ENCODE measurements at regions not wholly inside any gene's neighbourhood (a gene's known extent, or its start where the extent isn't known, plus 50 kb on each side); places are given as distances from the start of the nearest gene placed in this dataset.

DNA sequence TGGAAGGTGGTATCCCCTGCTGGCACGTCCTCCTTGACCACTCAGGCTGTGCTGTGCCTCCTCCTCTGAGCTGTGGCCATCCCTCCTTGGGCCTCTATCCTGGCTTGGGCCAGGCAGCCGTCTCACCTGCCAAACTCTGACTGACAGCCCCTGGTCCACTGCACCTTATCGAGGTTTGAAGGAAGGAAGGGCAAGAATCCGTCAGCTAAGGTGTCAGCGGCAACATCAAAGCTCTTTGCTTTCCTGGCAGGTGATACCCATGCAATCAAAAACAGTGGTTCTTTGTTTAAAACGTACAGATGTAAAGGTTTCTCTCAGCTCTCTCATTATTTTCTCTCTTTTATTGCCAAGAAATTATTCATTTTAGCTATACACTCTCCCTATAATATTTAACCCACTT is 203.9 kb downstream of the TBXT start:
- TF ChIP-seq, protein P1, sequence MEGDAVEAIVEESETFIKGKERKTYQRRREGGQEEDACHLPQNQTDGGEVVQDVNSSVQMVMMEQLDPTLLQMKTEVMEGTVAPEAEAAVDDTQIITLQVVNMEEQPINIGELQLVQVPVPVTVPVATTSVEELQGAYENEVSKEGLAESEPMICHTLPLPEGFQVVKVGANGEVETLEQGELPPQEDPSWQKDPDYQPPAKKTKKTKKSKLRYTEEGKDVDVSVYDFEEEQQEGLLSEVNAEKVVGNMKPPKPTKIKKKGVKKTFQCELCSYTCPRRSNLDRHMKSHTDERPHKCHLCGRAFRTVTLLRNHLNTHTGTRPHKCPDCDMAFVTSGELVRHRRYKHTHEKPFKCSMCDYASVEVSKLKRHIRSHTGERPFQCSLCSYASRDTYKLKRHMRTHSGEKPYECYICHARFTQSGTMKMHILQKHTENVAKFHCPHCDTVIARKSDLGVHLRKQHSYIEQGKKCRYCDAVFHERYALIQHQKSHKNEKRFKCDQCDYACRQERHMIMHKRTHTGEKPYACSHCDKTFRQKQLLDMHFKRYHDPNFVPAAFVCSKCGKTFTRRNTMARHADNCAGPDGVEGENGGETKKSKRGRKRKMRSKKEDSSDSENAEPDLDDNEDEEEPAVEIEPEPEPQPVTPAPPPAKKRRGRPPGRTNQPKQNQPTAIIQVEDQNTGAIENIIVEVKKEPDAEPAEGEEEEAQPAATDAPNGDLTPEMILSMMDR (IDR thresholded peaks at IDR 0.05; ENCODE audit: low read depth, low read length), result no peak
- TF ChIP-seq EZH2phosphoT487 (IDR thresholded peaks at IDR 0.05; ENCODE audit: low read depth), result no peak

Data from OCI-LY3 (cell line).